GM20000 (cell line): ENCODE measurements at regions not wholly inside any gene's neighbourhood (a gene's known extent, or its start where the extent isn't known, plus 50 kb on each side); places are given as distances from the start of the nearest gene placed in this dataset.

Experiments used
- DNase-seq: peaks from one replicate; pipeline ENCODE4 v3.0.0; 2012; ENCODE audit warnings: low spot score
- CTCF ChIP-seq: IDR thresholded peaks from 2 replicates; pipeline ENCODE4 v1.5.1; 2012; ENCODE audit warnings: mild to moderate bottlenecking, control low read depth; ENCODE audit errors: extremely low read depth, missing control alignments

- TF ChIP-seq CTCF, result no peak
- no peak for DNase-seq
Measured at GRCh38 chr1:29520571-29521437, 284.5 kb downstream of the PTPRU start.

GRCh38 chr1:29519788-29520110 lies 283.4 kb downstream of the PTPRU start:
- DNase-seq, result no peak
- no peak for TF ChIP-seq CTCF

GRCh38 chr1:29519108-29519787 lies 282.9 kb downstream of the PTPRU start:
- TF ChIP-seq CTCF, result no peak
- DNase-seq, result no peak

GRCh38 chr1:29518183-29518835 lies 282.0 kb downstream of the PTPRU start:
- TF ChIP-seq CTCF, result no peak
- DNase-seq, result no peak

- no peak for DNase-seq
- no peak for TF ChIP-seq CTCF
Measured at GRCh38 chr1:29517251-29518086, 281.1 kb downstream of the PTPRU start.

- no peak for TF ChIP-seq CTCF
Measured at GRCh38 chr1:29516063-29516820, 279.9 kb downstream of the PTPRU start.

More at GRCh38 chr1:29516063-29516820, 279.9 kb downstream of the PTPRU start:
- DNase-seq, result no peak
